AG04450 (cell line): ENCODE measurements at regions not wholly inside any gene's neighbourhood (a gene's known extent, or its start where the extent isn't known, plus 50 kb on each side); places are given as distances from the start of the nearest gene placed in this dataset.

Experiments
- CTCF ChIA-PET: fragments of 300-600, 350-600 bp; formaldehyde crosslinking; extraction: SDS; loops from one replicate; lab custom pipeline; 2022; ENCODE audit warnings: antibody characterized with exemption, inconsistent platforms; lab: Charles Lee
- POLR2A ChIA-PET: fragments of 350-600 bp; formaldehyde crosslinking; extraction: SDS; loops from one replicate; lab custom pipeline; 2021; ENCODE audit warnings: antibody characterized with exemption, inconsistent platforms; lab: Yijun Ruan, JAX
- DNase-seq: peaks from one replicate; pipeline ENCODE4 v3.0.0-alpha.2; 2011; ENCODE audit warnings: low read depth, low spot score
- H3K27ac ChIP-seq: one replicate; pipeline ENCODE4 v1.5.1; 2012; ENCODE audit warnings: low read depth, low read length, control low read depth
- H3K27me3 ChIP-seq: one replicate; pipeline ENCODE4 v1.6.0; 2012; ENCODE audit warnings: low read length; ENCODE audit not compliant: control insufficient read depth, insufficient read depth
- H3K4me3 ChIP-seq: 2 replicates; pipeline ENCODE4 v1.5.1; 2011; ENCODE audit warnings: mild to moderate bottlenecking, low read depth, low read length, control low read depth
- H3K9me3 ChIP-seq: 2 replicates; pipeline ENCODE4 v1.5.1; 2012; ENCODE audit warnings: low read length; ENCODE audit not compliant: control insufficient read depth, insufficient read depth
- CTCF ChIP-seq: IDR thresholded peaks from 2 replicates; pipeline ENCODE4 v1.5.1; 2011; ENCODE audit warnings: low read depth, low read length, control low read depth, inconsistent platforms

- TF ChIP-seq CTCF = no peak
- no peak for DNase-seq
These were observed 176.5 kb upstream of the MAP3K1 start for GRCh38 chr5:56638768-56639238.

GRCh38 chr5:56638061-56638621, 177.2 kb upstream of the MAP3K1 start:
- Histone ChIP-seq H3K27ac (no peak overlapping the region), H3K27me3 (no peaks in the 10 kb centered on the region), H3K9me3 (no peaks in the 10 kb centered on the region), H3K4me3 (no peak overlapping the region)
- ChIA-PET POLR2A (no interaction called here), CTCF (no interaction called here)
- no peak for TF ChIP-seq CTCF
- DNase-seq = no peak

More at GRCh38 chr5:56638768-56639238, 176.5 kb upstream of the MAP3K1 start:
- Histone ChIP-seq H3K27me3 (no peaks in the 10 kb centered on the region), H3K4me3 (no peak overlapping the region), H3K27ac (no peak overlapping the region), H3K9me3 (no peaks in the 10 kb centered on the region)
- ChIA-PET POLR2A (no interaction called here), CTCF (no interaction called here)

- Histone ChIP-seq H3K27me3 (no peaks in the 10 kb centered on the region), H3K4me3 (no peak overlapping the region), H3K27ac (peak overlapping the region; percentile 21), H3K9me3 (no peaks in the 10 kb centered on the region)
- no peak for DNase-seq
- CTCF ChIA-PET = no interaction called here
- no peak for TF ChIP-seq CTCF
- POLR2A ChIA-PET = no interaction called here
These were observed 177.9 kb upstream of the MAP3K1 start for GRCh38 chr5:56637321-56637920.

GRCh38 chr5:56633950-56634349, 181.4 kb upstream of the MAP3K1 start:
- ChIA-PET POLR2A (no interaction called here), CTCF (no interaction called here)
- no peaks in the 10 kb centered on the region for H3K27me3 ChIP-seq
- peaks cover 1% of the 10 kb centered on the region for H3K9me3 ChIP-seq
- no peak overlapping the region for H3K4me3 ChIP-seq
- H3K27ac ChIP-seq = no peak overlapping the region
- TF ChIP-seq CTCF = no peak
- no peak for DNase-seq

- no peak for DNase-seq
- ChIA-PET POLR2A (interaction anchor here (0.6 kb wide), 1 partner anchor 348 kb away, joined by 6 read pairs; no protein-coding TSS in a partner anchor), CTCF (no interaction called here)
These were observed 182.4 kb upstream of the MAP3K1 start for GRCh38 chr5:56632939-56633338.

More at GRCh38 chr5:56632939-56633338, 182.4 kb upstream of the MAP3K1 start:
- H3K9me3 ChIP-seq = peaks cover 6% of the 10 kb centered on the region
- H3K27ac ChIP-seq = no peak overlapping the region
- H3K27me3 ChIP-seq = no peaks in the 10 kb centered on the region
- TF ChIP-seq CTCF = no peak
- no peak overlapping the region for H3K4me3 ChIP-seq
